ENCODE measurements at regions not wholly inside any gene's neighbourhood (a gene's known extent, or its start where the extent isn't known, plus 50 kb on each side); places are given as distances from the start of the nearest gene placed in this dataset.

- no peak for DNase-seq (ENCODE audit: low spot score)
These were observed 239.2 kb upstream of the SASH1 start for GRCh38 chr6:148103436-148103835.

- no peak for DNase-seq (ENCODE audit: low spot score)
These were observed 238.5 kb upstream of the SASH1 start for GRCh38 chr6:148104131-148104530.

DNA sequence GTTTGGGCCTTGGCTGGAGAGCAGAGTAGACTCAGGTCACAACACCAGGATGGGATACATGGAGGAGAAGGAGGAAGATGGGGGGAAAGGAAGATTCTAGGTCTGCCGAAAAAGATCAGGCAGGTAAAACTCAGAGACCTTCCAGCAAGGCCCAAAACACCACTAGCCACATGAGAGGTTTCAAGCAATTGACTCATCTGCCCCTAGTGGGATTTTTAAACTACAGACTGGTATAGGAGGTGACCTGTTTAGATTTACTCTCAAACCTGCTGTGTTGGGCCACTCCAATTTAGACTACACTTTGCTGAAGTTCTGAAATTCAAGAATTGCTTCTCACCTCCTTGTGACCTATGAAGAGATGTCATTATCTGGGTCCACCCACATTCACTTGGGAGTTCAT is 236.9 kb upstream of the SASH1 start:
- no peak for DNase-seq (ENCODE audit: low spot score)

DNA sequence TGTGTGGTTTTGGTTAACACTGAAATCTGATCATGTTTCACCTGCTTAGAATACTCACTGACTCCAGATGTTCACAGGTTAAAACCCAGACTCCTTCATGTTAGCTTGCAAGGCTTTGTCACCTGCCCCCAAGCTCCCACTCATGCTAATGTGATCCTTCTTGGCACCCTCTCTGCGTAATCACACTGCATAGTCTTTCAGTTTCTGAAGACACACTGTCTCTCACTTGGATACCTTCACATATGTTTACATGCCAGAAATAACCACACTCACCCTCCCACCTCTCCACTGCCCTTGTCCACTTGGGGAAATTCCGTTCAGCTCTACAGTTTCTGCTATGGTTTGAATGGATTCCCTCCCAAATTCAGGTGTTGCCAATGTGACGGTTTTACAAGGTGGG is 234.7 kb upstream of the SASH1 start:
- no peak for DNase-seq (ENCODE audit: low spot score)

GRCh38 chr6:148109732-148110131 is 232.9 kb upstream of the SASH1 start:
- no peak for DNase-seq (ENCODE audit: low spot score)

DNA sequence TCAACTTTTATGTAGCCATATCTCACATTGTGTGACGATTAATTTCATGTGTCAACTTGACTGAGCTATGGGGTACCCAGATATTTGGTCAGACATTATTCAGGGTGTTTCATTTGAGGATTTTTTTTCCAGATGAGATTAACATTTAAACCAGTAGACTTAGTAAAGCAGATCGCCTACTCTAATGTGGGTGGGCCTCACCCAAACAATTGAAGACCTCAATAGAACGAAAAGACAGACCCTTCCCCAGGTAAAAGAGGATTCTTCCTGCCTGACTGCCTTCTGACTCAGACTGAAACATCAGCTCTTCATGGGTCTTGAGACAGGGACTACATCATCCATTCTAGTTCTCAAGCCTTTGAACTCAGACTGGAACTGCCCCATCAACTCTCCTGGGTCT is 231.7 kb upstream of the SASH1 start:
- no peak for DNase-seq (ENCODE audit: low spot score)

DNA sequence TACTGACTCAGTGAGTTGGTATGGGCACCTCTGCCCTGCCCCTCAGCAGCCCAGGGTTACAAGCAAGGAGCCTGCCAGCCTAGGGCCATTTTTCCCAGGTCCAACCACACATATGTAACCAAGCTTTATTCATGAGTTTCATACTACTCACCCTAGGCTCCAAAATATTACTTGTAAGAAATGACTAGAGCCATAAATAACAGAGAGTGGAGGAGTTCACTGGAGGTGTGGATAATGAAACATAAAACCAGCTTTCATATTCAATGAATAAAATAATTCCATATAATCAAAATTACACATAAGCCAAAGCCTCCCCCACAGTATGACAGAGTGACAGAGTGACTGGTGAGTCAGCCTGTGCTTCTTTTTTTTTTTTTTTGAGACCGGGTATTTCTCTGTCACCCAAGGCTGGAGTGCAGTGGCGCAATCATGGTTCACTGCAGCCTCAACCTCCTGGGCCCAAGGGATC is 229.8 kb upstream of the SASH1 start:
- DNase-seq (ENCODE audit: low spot score): no peak

DNA sequence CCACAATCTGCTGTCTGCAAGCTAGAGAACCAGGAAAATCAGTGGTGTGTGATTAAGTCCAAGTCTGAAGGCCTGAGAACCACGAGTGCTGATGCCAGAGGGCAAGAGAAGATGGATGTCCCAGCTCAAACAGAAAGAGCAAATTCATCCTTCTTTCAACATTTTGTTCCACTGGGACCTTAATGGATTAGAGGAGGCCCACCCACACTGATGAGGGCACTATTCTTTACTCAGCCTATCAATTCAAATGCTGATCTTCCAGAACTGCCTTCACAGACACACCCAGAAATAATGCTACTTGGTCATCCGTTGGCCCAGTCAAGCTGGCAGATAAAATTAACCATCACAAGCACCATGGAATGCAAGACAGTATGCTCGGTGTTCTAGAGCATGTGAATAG is 226.6 kb upstream of the SASH1 start:
- DNase-seq (ENCODE audit: low spot score): no peak

- DNase-seq (ENCODE audit: low spot score): no peak
These were observed 224.4 kb upstream of the SASH1 start for GRCh38 chr6:148118244-148118643.

DNA sequence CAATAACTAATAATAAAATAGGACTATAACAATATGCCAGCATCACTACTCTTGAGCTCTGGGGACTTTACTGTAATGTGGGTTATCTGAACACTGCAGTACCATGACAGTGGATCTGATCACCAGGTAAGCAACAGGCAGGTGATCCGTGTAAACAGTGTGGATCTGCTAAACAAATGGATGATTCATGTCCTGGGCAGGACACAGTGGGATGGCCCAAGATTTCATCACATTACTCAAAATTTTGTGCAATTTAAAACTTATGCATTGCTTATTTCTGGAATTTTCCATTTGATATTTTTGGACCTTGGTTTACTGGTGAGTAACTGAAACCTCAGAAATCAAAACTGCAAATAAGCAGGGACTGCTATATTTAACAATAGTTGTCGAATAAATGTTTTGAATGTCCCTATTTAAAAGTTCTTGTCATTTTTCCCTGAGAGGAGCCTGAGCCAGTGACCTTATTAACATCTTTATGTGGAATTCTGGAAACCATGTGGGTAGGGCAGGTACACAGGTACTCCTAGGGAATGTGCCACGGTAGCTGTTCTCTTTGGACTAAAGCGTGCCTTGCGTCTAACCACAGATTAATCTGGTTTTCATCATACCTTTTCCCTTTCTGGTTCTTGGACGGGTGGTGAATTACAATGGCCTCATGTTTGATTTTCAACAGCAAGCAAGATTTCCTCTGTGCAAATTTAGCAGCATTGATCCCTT is 214.5 kb upstream of the SASH1 start:
- DNase-seq (ENCODE audit: low spot score): no peak

DNA sequence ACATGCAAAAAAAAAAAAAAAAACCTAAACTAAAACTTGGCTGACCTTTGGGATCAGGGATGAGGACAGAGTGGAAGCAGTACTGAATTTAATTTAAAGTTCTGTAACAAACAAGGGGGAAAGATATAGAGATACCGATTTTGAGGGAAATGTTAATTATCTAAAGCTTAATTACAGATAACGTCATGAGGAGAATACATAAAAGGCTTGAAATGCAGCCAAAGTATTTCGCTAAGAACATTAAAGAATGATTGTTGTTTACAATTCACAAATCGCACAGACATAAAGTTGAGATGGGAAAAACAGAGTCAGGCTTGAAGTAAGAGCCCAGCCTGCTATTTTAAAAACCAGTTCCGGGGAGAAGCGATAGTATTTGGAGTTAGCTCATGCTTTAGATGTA is 208.0 kb upstream of the SASH1 start:
- DNase-seq (ENCODE audit: low spot score): no peak

- no peak for DNase-seq (ENCODE audit: low spot score)
These were observed 206.1 kb upstream of the SASH1 start for GRCh38 chr6:148136586-148136985.

DNA sequence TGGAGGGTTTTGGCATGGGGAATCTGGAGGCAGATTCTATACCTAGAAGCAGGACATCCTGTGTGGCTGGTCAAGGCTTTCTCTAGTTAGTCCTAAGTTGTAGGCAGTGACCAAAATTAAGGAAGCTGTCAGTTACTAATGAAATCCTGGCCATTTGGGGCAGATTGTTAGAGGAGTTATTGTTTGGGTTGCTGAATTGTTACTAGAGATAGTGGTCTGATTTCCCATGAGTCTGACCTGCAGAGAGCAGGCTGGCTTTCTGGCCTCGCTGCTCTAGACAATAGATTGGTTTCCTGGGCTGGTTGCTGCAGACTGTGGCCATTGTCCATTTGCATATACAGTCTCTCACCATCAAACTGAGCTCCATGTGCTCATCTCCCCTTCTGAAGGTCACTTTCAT is 205.0 kb upstream of the SASH1 start:
- DNase-seq (ENCODE audit: low spot score): no peak

DNA sequence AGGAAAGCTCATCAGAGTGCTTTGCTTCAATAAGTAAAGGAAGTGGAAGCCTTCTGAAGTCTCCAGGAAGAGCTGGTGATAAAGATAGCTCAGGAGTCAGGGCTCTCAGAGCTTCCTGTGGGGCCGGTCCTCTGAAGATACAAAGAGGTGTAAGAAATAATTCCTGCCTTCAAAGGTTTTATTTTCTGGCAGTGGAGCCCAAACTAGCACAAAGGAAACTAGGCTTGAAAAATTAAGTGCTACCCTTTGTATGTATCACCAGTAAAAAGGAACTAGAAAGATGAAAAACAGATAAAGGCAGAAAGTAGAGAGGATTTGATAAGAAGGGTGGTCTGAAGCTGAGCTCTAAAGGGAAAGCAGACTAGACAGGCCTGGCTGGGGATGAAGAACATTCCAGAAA is 204.1 kb upstream of the SASH1 start:
- DNase-seq (ENCODE audit: low spot score): no peak

DNA sequence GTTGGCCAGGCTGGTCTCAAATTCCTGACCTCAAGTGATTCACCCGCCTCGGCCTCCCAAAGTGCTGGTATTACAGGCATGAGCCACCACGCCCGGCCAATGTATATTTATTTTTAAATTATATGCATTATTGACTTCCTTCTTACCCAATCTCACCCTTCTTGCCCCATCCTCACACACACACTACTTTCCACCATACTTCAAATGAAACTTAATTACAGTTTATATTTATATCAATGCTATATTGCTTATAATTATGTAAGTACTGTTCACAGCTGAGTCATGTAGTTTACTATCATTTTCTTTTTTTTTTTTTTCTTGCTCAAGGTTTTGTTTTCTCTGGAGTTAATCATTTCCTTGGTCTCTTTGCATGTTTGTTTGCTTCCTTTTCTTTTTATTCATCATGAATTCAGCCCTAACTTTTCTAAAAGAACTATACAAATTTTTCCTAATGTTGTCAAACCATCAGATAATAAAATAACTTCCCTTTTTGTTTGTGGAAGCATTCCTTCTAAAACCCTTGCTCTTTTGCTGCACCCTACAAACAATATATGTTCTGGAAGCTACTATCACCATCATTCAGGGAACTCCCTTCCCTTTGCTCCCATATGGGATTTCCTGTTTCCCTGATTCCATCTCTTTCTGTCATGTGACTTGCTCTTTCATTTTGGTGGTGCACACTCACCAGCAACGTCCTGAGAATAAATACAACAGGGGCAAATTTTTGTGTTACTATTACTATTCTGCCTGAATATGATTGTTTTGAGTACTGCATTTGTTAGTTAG is 201.7 kb upstream of the SASH1 start:
- no peak for DNase-seq (ENCODE audit: low spot score)

DNA sequence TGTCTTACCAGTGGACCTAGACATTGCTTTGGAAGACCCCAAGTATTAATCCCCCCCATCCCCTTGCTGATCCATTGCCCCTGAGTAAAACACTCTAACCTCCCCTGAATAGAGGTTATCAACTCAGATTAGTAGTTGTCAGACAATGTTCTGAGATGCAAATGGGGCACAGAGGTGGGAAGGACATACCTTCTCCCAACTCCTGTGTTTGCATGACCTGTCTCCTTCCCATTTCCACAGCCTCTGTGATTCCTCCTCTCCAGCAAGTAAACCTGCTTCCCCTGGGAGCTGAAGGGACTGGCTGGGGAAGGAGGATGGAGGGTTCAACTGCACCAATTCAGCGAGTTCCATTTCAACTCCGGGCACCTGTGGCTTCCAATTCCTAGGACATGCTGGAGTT is 199.8 kb upstream of the SASH1 start:
- no peak for DNase-seq (ENCODE audit: low spot score)

GRCh38 chr6:148143771-148144170 is 198.9 kb upstream of the SASH1 start:
- no peak for DNase-seq (ENCODE audit: low spot score)

DNA sequence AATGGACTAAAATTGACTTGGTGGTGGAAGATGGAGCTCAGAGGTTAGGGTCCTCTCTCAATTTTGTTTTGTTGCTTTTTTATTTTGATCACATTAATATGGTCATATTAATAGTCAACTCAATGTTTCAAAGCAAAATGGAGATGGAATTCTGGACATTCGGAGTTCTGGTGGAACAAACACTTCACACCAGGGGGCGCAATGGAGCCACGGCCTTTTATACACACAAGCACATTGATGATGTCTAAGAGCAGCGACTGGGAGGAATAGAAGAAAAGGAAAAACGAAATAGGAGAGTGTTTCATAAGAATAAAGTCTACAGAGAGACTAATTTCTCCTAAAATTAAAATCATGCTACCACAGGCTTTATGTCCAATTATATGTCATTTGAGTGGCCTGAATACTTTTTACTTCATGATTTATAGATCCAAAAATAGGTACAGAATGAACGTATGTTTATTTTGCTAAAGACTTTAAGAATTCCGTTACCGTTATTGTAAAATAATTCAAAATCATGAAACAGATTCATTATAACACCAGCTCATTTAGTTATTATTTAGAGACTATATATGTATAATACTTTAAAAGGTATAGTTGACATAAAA is 197.6 kb upstream of the SASH1 start:
- DNase-seq (ENCODE audit: low spot score): peak; percentile 83

DNA sequence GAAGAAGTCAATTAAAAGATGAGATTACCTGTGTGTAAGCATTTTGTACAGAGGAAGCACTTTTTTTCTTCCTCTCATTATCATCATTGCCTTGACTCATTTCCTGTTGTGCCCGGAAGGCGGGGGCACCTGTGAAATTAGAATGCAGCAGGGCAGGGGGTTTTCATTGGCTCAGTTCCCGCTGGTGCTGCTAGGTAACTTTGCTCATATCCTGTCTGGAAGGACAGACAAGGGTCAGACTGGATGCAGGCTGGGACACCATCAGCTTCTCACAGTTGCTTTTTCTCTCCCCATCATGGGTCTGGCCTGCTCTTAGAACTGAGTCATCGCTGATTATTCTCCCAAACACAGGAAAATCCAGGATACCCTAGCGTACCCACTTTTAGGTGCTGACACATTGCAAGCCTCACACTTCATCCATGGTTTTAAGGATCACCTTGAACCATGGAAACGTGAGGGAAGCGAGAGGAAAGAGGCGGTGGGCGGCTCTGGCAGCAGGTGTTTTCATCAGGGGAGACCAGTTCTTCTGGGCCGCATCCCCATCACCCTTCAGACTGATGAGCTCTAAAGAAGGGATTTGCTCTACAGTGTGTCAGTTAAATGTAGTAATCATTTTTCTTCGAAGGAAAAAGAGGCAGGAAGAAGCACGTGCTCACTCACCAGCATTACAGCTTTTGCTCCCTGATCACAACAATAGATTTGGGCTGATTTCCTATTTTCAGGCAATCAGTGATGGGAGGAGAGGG is 195.7 kb upstream of the SASH1 start:
- no peak for DNase-seq (ENCODE audit: low spot score)

- DNase-seq (ENCODE audit: low spot score): no peak
These were observed 195.2 kb upstream of the SASH1 start for GRCh38 chr6:148147463-148147830.

GRCh38 chr6:148151896-148152643 is 190.6 kb upstream of the SASH1 start:
- no peak for DNase-seq (ENCODE audit: low spot score)

GRCh38 chr6:148154668-148155067 is 188.0 kb upstream of the SASH1 start:
- DNase-seq (ENCODE audit: low spot score): no peak
